A549 (cell line): ENCODE measurements at regions not wholly inside any gene's neighbourhood (a gene's known extent, or its start where the extent isn't known, plus 50 kb on each side); places are given as distances from the start of the nearest gene placed in this dataset.

Source experiments
- BCL3 ChIP-seq: fragments of >200 bp; sonication (Bioruptor Twin); formaldehyde crosslinking; IDR thresholded peaks from 3 replicates; pipeline ENCODE4 v1.6.1; 2016
- CEBPB ChIP-seq, 2 experiments: fragments of >200 bp in 1 of 2; sonication (Bioruptor Twin) in 1 of 2; formaldehyde crosslinking in 1 of 2; IDR thresholded peaks; 2 replicates each; pipeline ENCODE4 v1.6.1; 2012 to 2016
- CHD2 ChIP-seq: fragments of 150-350 bp; IDR thresholded peaks from 2 replicates; pipeline ENCODE4 v1.6.1; 2014; ENCODE audit warnings: low read length; ENCODE audit not compliant: partially characterized antibody
- CTCF ChIP-seq: fragments of >200 bp; sonication (Bioruptor Twin); formaldehyde crosslinking; IDR thresholded peaks from 3 replicates; pipeline ENCODE4 v1.5.1; 2016
- FOSL2 ChIP-seq, 2 experiments: fragments of 450-650 bp in 1 of 2; fragments of >200 bp in 1 of 2; sonication (Bioruptor Twin) in 1 of 2; formaldehyde crosslinking; IDR thresholded peaks; 2 replicates each; pipeline versions ENCODE4 v1.5.0 to v1.6.1; 2016 to 2020; ENCODE audit warnings: mild to moderate bottlenecking in 1 of 2, moderate library complexity in 1 of 2
- JUNB ChIP-seq: fragments of >200 bp; sonication (Bioruptor Twin); formaldehyde crosslinking; IDR thresholded peaks from 2 replicates; pipeline ENCODE4 v1.6.1; 2016
- MAFK ChIP-seq: fragments of 450-650 bp; IDR thresholded peaks from 2 replicates; pipeline ENCODE4 v1.6.1; 2014; ENCODE audit not compliant: partially characterized antibody
- PBX3 ChIP-seq: IDR thresholded peaks from 2 replicates; pipeline ENCODE4 v1.6.1; 2012
- POLR2A ChIP-seq: IDR thresholded peaks from 2 replicates; pipeline ENCODE4 v1.6.1; 2012; ENCODE audit warnings: mild to moderate bottlenecking, low read length
- POLR2AphosphoS2 ChIP-seq: conservative IDR thresholded peaks from 2 replicates; pipeline ENCODE4 v1.6.1; 2012; ENCODE audit warnings: low read length, improper control_type of control experiment, inconsistent platforms
- RAD21 ChIP-seq, 2 experiments: fragments of >200 bp in 1 of 2; sonication (Bioruptor Twin) in 1 of 2; formaldehyde crosslinking in 1 of 2; IDR thresholded peaks in 1 of 2; conservative IDR thresholded peaks in 1 of 2; 2 replicates in 1 of 2; 3 replicates in 1 of 2; pipeline ENCODE4 v1.6.1; 2012 to 2018; ENCODE audit warnings: inconsistent platforms in 1 of 2
- REST ChIP-seq: fragments of 200-600 bp; sonication (generic); IDR thresholded peaks from 2 replicates; pipeline ENCODE4 v1.6.1; 2016; ENCODE audit warnings: antibody characterized with exemption, mild to moderate bottlenecking, moderate library complexity
- USF2 ChIP-seq: fragments of 450-650 bp; IDR thresholded peaks from 2 replicates; pipeline ENCODE4 v1.6.1; 2014; ENCODE audit warnings: antibody characterized with exemption
- TF ChIP-seq, protein P1 (sequence below): IDR thresholded peaks from 2 replicates; pipeline ENCODE4 v1.6.1; 2012

DNA sequence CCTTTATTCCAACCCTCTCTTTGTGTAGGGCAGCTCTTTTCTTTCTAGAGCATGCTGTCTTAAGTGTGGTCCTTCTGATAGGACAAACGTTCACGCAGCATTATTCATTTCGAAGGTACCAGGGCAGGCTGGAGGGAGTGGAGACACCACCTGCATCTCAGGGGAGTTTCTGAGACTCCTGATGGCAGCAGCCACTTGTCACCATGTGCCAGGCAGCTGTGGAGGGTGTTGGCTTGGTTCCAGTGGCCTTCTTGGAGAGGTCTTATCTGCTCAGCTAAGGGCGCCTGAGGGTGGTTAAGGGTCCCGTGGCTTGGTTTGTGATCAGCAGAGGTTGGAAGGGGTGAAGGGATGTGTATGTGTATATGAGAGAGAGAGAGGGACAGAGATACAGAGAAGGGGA is 257.1 kb upstream of the EEF2KMT start:
- TF ChIP-seq CTCF = no peak
- TF ChIP-seq POLR2A = no peak
- TF ChIP-seq POLR2AphosphoS2 = no peak
- TF ChIP-seq, protein P1, sequence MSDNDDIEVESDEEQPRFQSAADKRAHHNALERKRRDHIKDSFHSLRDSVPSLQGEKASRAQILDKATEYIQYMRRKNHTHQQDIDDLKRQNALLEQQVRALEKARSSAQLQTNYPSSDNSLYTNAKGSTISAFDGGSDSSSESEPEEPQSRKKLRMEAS = no peak
- TF ChIP-seq BCL3 = no peak
- no peak for TF ChIP-seq RAD21 (conservative IDR thresholded peaks at IDR 0.05 in 1 of 2, IDR thresholded peaks at IDR 0.05 in 1 of 2)
- no peak for TF ChIP-seq PBX3
- no peak for TF ChIP-seq FOSL2 (IDR thresholded peaks at IDR 0.05)
- TF ChIP-seq FOSL2 (CRISPR knock-in tag; IDR thresholded peaks at IDR 0.05) = no peak
- no peak for TF ChIP-seq MAFK
- no peak for TF ChIP-seq CEBPB (IDR thresholded peaks at IDR 0.05)
- TF ChIP-seq USF2 = no peak
- no peak for TF ChIP-seq CHD2
- TF ChIP-seq REST = no peak
- TF ChIP-seq JUNB = no peak
